Fibroblast of skin of right quadriceps (primary cell): ENCODE measurements at regions not wholly inside any gene's neighbourhood (a gene's known extent, or its start where the extent isn't known, plus 50 kb on each side); places are given as distances from the start of the nearest gene placed in this dataset.
A peak's percentile ranks its signal among the peaks of the same experiment; 100 is the strongest.

Experiments used
- DNase-seq: peaks from one replicate; pipeline ENCODE4 v3.0.0-alpha.2; 2013

DNA sequence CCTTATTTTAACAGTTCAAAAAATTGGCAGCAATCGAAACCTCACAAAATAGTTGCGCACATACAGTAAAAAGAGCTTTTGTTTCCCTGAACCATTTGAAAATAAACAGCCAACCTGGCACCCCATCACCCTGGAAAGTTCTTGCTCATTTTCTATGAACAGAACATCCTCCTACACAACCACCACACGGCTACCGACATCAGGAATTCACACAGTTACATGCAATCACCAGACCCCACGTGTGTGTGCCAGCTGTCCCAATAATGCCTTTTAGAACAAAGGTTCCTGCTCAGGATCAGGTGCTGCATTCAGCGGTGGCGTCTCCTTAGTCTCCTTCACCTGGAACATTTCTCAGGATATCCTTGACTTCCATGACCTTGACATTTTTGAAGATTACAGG lies 186.5 kb downstream of the KLF13 start:
- DNase-seq: no peak

DNA sequence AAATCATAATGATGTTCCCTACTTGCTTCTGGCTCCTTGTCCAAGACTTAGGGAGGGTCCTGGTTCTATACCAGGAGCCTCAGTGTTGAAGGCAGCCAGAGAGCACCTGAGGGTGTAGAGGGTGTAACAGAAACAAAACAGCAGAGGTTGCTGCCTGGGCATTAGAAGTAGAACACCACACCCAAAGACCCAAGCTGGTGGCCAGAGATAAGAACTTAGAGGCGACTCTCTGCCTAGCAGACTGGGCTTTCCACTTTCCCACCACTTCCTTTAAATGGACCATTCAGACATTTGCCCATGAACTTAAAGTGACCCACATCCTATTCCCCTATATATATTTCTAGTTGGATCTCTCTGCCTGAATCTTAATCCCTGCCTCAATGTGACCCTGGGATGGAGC lies 189.8 kb downstream of the KLF13 start:
- no peak for DNase-seq

DNA sequence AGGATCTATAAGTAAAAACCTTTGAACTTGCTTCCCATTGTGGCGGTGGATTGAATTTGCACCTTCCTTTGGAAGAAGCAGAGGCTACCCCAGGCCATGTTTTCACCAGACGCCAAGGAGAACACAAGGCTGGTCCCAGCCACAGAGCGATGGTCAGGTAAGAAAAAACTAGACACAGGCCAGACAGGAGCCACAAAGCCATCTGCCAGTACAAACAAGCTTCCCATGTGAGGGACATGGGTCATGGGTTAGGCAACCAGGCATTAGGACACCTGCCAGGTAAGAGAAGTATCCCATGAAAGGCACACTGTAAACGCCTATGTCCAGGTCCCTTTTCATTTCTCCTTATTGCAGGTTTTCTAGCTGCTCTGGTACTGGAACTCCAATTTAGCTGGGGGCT lies 190.2 kb downstream of the KLF13 start:
- no peak for DNase-seq

DNA sequence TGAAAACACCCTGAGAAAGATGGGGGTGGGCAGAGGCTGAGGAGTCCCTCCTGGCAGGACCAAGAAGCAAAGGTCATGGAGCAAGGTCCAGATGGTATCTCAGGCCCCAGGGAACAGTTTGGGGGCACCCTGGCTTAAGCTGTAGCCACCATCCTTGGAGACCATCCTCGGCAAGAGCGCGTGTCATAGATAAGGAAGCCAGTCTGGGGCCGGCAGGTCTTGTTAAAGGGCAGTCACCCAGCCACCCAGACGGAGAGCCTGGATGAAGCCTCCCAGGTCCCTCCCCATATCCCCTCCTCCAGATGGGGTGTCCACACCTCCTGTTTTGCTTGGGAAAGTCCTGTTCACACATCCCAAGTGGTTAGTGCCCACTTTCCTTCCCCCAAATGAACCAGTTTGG lies 191.1 kb downstream of the KLF13 start:
- no peak for DNase-seq

DNA sequence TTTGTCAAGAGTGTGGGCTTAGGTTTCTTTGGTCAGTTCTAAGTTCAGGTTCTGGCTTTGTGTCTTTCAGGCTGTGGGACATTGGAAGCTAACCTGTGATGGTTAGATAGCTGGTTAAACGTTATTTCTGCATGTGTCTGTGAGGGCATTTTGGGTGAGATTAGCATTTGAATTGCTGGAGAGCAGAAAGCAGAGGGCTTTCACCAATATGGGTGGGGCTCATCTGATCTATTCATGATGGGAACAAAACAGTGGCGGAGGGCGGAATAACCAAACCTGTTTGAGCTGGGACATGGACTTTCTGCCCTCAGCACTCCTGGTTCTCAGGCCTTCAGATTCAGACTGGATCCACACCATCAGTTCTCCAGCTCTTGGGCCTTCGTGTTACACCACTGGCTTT lies 195.4 kb downstream of the KLF13 start:
- DNase-seq: no peak

DNA sequence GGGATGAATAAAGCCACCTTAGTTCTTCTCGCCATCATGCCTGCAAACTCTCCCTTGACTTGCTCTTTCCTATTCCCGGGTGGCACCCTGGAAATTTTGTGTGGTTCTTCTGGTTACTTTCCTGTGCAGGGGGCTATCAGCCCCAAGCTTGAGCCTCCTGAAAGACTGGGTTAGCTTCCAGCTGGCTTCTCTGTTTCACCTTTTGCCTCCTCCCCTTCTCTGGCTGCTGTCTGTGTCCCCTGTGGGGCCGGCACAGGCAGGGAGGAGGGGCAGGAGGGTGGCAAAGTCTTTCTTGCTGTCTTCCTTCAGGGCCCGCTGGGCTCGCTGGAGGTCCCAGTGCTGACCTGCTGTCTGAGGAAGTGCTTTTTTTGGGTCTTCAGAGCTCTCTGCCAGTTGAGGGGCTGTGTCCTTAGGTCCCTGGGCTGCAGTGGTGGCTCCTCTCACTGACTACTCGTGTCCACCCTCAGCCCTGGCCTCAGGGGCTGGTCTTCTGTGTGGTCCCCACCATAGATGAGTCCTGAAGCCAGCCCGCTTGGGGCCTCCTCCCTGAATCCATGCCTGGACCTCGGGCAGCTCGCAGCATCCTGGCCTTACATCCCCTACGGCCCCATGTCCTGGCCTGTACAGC lies 196.5 kb downstream of the KLF13 start:
- no peak for DNase-seq

DNA sequence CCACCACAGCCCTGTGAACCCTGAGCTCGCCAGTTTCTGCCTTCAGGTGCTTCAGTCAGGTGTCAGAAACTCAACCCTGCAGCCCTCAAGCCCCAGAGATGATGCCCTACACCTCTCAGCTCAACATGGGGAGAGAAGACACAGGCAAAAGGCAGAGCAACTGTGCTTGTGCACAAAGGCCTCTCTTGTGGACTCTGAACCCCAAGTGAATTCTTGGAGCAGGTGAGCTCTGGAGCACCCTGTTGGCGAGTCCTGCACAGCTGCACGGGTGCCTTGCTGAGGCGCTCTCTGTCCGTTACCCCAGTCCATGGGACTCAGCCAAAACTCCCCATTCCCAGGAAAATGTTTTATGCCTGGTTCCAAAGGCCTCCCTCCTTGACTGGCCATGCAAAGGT lies 197.0 kb downstream of the KLF13 start:
- no peak for DNase-seq

DNA sequence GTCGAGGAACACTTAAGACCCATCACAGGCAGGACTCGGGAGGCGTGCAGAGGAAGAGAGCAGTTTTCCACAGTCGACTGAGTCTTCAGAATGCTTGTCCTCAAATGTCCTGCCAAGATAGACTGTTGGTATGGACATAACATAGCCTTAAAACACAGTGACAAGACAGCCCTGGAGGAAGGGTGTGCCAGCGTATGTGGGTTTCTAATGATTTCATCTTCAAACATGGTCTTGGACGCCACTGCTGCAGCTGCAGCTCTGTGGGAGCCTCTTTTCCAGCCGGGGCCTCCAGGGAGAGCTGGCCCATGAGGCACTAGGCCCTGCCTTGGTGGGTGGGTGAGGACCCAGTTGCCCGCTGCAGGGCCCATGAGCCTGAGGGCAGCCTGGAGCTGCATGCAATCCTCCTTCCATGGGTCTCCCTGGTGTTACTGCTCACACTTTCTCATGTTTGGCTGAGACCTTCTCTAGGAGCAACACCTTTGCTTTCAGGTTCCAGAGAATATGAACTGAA lies 198.6 kb downstream of the KLF13 start:
- DNase-seq: no peak

DNA sequence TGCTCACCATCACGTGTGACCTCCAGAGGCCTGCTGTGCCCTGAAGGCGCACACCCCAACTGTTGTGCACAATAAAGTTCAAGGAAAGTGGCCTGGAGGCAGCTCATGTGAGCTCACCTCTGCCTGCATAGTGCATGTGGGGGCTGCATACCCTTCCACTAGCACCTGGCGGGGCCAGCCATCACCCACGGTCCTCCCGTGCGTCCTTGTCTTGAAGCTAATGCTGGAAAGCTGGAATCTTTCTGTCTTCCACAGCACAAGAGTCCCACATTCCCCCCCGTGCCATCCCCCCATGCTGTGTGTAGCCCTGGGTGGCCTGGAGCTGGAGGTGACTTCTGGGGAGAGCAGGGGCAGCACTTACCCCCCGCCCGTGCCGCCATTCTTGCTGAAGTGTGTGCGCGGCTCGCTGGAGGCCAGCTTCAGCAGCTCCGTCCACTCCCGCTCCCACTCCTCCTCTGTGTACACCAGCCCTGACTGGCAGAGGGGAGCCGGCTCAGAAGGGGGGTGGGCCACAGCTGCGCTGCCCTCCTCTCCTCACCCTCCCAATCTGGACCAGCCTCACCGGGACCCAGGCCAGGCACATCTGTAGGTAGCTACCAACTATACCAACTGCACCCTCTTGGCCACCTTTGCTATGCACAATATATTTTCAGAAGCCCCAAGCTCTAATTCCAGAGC lies 199.5 kb downstream of the KLF13 start:
- DNase-seq: no peak

DNA sequence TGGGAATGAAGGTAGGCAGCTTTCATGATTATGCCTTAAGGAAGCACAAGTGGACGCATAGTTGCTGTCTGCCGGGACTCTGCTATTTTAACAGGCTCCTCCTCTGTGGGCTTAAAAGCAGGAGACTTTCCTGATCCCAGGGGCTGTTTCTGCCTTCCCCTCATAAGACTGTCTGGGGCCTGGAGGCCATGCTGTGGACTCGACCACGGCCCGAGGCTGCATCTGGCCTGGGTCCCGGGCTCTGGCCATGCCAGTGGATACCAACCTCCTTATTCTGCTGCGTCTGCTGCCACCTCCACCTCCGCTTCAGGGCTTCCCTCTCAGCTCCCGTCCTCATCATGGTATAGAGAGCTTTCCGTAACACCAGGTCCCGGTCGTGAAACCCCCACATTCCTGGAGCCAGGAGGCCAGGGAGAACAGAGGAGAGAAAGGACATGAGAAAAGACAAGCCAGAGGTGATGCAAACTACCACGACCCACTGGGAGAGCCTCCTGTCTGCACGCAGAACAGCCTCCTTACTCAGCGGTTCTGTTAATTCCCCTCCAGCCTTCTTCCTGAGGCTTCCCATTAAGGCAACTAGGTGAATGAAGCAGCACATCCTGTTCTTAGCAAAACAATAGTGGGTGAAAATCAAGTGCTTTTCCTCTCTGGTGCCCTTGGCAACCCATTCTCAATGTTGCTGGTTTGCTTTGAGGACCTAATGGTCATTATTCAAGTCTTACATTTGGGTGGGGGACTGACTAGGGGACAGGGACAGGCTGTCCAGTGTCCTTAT lies 200.5 kb downstream of the KLF13 start:
- no peak for DNase-seq

DNA sequence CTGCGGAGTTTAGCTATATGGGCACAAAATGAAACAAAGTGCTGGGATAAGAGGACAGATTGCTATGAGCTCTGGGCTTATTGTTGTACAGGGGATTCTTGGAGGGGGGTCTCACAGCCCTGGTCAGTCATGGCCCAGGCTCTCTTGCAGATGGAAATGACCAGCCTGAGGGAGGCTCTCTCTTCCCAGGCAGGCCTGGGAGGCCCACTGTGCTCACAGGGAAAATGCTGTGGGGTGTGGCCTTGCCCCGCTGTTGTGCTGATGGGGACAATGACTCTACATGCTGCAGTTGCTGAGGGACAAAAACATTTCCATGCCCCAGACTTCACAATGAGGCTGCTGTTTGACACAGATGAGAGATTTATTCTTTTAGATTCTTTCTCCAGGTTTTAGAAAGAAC lies 202.2 kb downstream of the KLF13 start:
- DNase-seq: no peak

DNA sequence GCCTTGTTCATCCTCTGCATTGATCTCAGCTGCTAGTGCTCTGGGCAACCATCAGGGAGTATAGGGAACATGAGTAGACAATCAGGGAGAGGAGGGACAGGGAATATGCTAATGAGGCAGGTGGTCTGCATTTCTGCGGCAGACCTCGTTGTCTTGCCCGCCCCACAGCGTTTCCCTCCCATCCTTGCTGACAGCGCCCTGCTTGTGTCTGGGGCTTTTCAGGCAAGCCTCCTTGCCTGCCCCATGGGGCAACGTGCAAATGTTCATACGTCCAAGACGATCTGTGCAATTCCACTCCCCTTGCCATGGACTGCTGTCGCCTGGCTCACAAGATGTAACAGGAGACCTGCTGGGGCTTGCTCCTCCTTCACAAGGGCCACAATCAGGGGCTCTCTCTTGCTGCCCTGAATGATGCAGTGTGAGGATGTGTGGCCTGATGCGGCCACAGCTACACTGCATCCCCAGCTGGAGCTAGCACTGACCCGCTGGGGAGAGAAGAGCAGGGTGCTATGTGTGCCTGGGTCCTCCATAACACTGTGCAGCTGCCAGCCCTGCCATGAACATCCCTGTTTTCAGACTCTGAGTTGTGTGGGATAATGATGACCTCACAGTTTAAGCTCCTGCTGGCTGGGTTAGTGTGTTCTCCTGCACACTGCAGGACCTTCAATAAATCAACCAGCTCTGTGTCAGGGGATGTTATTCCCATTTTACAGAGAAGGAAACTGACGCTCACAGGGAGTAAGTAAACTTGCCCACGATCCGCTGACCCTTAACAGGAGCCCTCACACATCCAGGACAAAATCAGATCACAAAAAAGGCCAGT lies 211.3 kb downstream of the KLF13 start:
- no peak for DNase-seq

DNA sequence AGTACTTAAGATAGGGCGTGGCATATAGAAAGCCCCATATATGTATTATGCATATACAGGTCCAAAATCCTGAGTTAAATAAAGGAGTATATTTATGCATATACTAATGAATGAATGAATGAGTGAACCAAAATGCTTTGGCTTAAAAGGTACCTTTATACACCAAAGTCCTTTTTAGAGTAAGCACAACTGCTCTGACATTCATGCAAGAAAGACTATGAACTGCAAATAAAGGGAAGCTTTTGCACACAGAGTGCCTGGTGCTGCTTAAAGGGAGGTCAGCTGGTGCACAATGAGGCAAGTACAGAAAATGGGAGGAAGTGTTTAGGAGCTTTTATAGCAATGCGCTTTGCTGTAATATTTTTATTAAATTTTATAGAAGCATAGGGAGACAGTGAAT lies 214.0 kb downstream of the KLF13 start:
- no peak for DNase-seq

DNA sequence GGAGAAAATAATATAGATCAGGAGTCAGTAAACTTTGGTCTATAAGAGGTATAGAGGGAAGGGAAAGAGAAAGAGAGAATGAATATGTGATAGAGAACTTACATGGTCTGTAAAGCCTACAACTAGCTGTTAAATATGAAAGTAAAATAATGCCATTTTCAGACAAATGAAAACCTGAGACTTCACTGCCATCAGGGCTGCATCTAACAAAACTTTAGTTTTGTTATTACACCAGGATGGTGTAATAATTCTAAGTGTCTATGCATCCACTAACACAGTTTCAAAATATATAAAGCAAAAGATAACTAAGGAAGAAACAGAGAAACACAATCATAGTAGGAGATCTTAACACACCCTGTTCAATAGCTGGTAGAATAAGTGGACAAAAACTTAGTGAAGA lies 217.7 kb downstream of the KLF13 start:
- no peak for DNase-seq

DNA sequence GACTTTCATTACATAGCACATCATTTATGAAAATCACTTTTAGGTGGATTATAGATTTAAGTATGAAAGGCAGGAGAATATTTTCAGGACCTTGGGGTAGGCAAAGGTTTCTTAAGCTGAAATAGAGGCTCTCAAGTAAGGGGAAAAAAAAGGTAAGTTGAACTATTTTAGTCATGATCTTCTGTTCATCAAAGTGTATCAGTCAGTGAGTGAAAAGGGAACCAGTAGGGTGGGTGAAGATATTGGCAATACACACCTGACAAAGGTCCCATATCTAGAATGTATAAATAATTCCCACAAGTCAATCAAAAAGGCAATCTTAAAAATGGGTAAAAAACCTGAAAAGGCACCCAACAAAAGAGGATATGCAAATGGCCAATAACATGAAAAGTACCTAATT lies 218.6 kb downstream of the KLF13 start:
- DNase-seq: no peak

DNA sequence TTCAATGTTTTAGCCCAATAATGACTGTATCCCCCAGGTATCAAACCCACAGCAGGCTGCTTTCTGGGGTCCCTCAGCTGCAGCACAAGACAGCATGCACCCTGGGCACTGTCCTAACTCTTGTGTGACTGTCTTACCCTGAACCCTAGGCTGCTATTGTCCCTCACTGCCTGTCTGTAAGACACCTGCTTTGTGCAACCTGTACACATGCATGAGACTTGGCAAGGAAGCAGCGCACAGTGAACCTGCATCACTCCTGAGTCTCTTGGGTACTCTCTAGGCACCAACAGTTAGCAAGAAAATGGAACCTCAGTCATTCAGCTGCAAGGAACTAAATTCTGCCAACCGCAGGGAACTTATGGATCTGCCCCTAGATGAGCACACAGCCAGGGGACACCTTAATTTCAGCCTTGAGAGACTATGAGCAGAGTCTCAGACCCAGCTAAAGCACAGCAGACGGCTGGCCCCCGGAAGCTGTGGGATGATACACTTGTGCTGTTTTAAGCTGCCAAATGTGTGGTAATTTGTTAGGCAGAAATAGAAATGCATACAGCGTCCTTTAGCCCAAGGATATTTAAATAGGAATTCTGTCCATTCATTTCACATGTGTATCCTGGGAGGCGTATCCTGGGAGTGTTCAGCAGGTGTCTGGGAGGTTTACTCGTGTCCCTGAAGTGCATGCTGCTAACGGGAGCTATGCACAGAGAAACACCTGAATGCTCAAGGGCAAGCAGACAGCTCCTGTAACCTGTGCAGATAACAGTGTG lies 223.8 kb downstream of the KLF13 start:
- DNase-seq: no peak

DNA sequence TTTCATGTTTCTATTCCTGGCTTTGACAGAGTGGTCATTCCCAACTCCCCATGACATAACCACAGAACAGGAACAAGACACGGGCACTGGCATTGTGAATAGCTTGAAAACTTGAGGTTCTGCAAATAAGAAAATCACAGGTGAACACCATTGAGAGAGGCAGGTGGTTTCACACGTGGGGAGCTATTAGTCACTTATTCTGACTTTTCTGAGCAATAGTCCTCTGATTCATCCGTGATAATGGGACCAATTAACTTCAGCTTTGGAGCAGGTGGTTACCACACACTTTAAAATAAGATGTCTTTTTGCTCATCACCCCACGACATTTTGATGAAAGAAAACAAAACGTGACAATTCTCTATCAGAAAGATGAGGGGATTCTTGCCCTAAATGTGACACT lies 224.7 kb downstream of the KLF13 start:
- no peak for DNase-seq

DNA sequence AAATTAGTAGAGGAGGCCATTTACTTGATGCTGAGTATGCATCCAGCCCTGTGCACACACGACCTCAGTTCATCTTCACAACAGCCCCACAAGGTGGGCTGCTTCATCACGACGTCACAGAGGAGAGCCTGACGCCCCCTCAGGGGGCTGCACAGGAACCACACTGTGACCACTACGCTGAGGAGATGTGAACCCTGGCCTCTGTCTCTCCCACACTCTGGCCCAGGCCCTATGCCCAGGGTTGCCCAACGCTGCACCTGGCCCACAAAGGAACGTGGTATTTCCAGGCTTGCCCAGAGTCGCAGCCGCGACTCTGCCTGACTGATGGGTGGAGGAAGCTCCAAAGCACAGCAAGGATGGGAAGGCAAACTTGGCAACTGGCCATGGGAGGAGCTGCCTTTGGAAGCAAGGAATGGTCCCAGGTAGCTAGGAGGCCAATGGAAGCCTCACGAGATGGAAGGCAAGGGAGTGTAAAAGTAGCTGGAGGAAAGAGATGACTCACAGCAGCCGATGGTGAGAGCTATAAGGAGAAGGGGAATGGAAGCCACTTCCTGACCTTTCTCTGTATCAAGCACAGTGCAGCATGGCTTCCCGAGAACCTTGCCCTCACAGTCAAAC lies 226.0 kb downstream of the KLF13 start:
- no peak for DNase-seq

DNA sequence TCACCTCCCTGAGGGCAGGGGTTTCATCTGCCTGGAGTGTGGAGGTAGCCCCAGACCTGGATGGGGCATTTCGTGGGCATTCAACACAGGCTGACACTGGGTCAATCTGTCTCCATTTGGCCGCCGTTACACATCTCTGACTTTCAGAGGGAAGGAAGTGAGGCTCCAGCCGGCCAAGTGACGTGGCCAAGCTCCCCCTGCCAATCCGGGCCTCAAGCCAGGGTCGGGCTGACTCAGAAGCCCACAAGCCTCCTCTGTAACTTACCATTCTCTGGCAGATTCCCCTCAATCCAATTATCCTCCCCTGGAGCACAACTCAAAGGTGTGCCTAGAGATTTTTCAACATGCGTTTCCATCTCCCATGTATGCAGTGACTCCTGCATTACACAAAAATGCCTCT lies 227.6 kb downstream of the KLF13 start:
- DNase-seq: peak; percentile 73

DNA sequence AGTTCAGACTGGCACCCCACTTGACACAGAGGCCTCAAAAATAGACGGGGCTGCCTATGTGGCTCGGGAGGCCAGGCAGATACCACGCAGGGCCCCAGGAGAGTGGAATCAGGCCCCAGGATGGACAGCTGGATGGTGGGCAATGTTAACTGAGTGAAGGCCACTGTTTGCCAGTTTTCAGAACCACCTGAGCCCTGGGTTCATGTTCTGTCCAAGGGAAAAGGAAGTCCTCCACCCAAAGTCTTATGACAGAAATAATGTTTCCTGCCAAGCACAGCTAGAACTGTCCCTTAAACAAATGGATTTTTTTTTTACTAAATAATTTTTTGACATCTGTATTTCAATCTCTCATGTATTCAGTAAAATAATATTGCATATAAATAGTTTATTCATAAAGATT lies 228.4 kb downstream of the KLF13 start:
- DNase-seq: no peak

DNA sequence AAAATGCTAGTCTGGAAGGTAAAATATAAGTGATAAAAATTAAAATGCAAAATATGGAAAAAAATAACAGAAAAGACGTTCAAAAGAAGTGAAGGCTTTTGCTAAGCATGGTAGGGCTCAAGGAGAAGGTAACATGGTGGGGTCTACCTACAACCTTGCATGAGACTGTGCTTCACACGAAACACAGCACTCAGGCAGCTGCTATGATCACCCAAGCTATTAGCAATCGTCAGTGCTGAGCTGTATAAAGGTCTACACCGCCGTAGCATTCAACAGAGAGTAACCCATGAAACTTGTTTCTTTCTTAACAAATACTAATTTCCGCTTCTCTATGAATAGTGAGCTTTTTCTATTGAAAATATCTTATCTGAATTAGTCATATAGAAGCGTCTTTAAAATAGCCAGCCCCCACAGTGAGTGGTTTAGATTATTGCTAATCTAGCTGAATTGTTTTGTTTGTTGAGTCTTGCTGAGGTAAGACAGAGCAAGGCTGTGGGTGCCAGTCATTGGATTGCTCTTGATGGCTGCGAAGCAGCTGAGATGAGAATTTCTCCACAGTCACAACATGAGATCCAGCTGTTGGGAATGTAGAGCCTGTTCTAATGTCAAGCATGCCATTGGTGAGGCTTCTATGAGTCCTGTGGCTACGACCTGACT lies 230.0 kb downstream of the KLF13 start:
- DNase-seq: no peak
